ENCODE measurements at regions not wholly inside any gene's neighbourhood (a gene's known extent, or its start where the extent isn't known, plus 50 kb on each side); places are given as distances from the start of the nearest gene placed in this dataset.

GRCh38 chr15:37789397-37789786 is 145.0 kb upstream of the TMCO5A start:
- peak; percentile 27 for TF ChIP-seq CTCF (IDR thresholded peaks at IDR 0.05; ENCODE audit: low read depth, low read length)
- Histone ChIP-seq H3K9me3 (no peaks in the 10 kb centered on the region), H3K27me3 (no peaks in the 10 kb centered on the region), H3K4me3 (ENCODE audit: low read depth, low read length) (no peak overlapping the region), H3K4me1 (peaks cover 4% of the 10 kb centered on the region), H3K36me3 (no peaks in the 10 kb centered on the region)
- DNase-seq, result no peak

GRCh38 chr15:37789881-37790280 is 144.6 kb upstream of the TMCO5A start:
- H3K4me1 ChIP-seq, result peaks cover 8% of the 10 kb centered on the region
- H3K9me3 ChIP-seq, result no peaks in the 10 kb centered on the region
- H3K36me3 ChIP-seq, result no peaks in the 10 kb centered on the region
- H3K4me3 ChIP-seq (ENCODE audit: low read depth, low read length), result no peak overlapping the region
- H3K27me3 ChIP-seq, result no peaks in the 10 kb centered on the region
- DNase-seq, result no peak
- no peak for TF ChIP-seq CTCF (IDR thresholded peaks at IDR 0.05; ENCODE audit: low read depth, low read length)

- no peaks in the 10 kb centered on the region for H3K27me3 ChIP-seq
- no peaks in the 10 kb centered on the region for H3K9me3 ChIP-seq
- DNase-seq, result no peak
- H3K4me1 ChIP-seq, result peaks cover 16% of the 10 kb centered on the region
- no peak overlapping the region for H3K4me3 ChIP-seq (ENCODE audit: low read depth, low read length)
- no peak for TF ChIP-seq CTCF (IDR thresholded peaks at IDR 0.05; ENCODE audit: low read depth, low read length)
- H3K36me3 ChIP-seq, result no peaks in the 10 kb centered on the region
Observed at GRCh38 chr15:37791693-37792092, 142.7 kb upstream of the TMCO5A start.

- H3K4me1 ChIP-seq, result peaks cover 16% of the 10 kb centered on the region
- no peaks in the 10 kb centered on the region for H3K27me3 ChIP-seq
- no peaks in the 10 kb centered on the region for H3K36me3 ChIP-seq
- no peak for DNase-seq
- no peaks in the 10 kb centered on the region for H3K9me3 ChIP-seq
- no peak for TF ChIP-seq CTCF (IDR thresholded peaks at IDR 0.05; ENCODE audit: low read depth, low read length)
- no peak overlapping the region for H3K4me3 ChIP-seq (ENCODE audit: low read depth, low read length)
Observed at GRCh38 chr15:37792351-37792750, 142.1 kb upstream of the TMCO5A start.

GRCh38 chr15:37793851-37794250 is 140.6 kb upstream of the TMCO5A start:
- no peaks in the 10 kb centered on the region for H3K27me3 ChIP-seq
- DNase-seq, result peak; percentile 38
- peak; percentile 72 for TF ChIP-seq CTCF (IDR thresholded peaks at IDR 0.05; ENCODE audit: low read depth, low read length)
- no peaks in the 10 kb centered on the region for H3K9me3 ChIP-seq
- H3K4me3 ChIP-seq (ENCODE audit: low read depth, low read length), result no peak overlapping the region
- H3K36me3 ChIP-seq, result no peaks in the 10 kb centered on the region
- H3K4me1 ChIP-seq, result peaks cover 16% of the 10 kb centered on the region

GRCh38 chr15:37794947-37795346 is 139.5 kb upstream of the TMCO5A start:
- Histone ChIP-seq H3K27me3 (no peaks in the 10 kb centered on the region), H3K9me3 (no peaks in the 10 kb centered on the region), H3K36me3 (no peaks in the 10 kb centered on the region), H3K4me1 (peaks cover 16% of the 10 kb centered on the region), H3K4me3 (ENCODE audit: low read depth, low read length) (no peak overlapping the region)
- TF ChIP-seq CTCF (IDR thresholded peaks at IDR 0.05; ENCODE audit: low read depth, low read length), result no peak
- DNase-seq, result peak; percentile 16
